Smooth muscle cell (in vitro differentiated cells): ENCODE measurements at regions not wholly inside any gene's neighbourhood (a gene's known extent, or its start where the extent isn't known, plus 50 kb on each side); places are given as distances from the start of the nearest gene placed in this dataset.

ENCODE experiments used
- DNase-seq: peaks from one replicate; lab custom pipeline; 2025; ENCODE audit not compliant: unreplicated experiment; lab: John Stamatoyannopoulos, UW
- H2AFZ ChIP-seq: fragments of 200-600 bp; sonication (generic); 2 replicates; pipeline ENCODE4 v1.6.0; 2016; ENCODE audit warnings: antibody characterized with exemption, low read depth, mild to moderate bottlenecking
- H3F3A ChIP-seq: fragments of 200-600 bp; sonication (generic); 2 replicates; pipeline ENCODE4 v1.6.0; 2017; ENCODE audit warnings: antibody characterized with exemption, low read depth
- H3K27ac ChIP-seq: fragments of 200-600 bp; sonication (generic); 2 replicates; pipeline ENCODE4 v1.5.1; 2016; ENCODE audit warnings: low read depth, mild to moderate bottlenecking
- H3K27me3 ChIP-seq: fragments of 200-600 bp; sonication (generic); 2 replicates; pipeline ENCODE4 v1.6.1; 2016; ENCODE audit warnings: low read depth, mild to moderate bottlenecking
- H3K36me3 ChIP-seq: fragments of 200-600 bp; sonication (generic); 2 replicates; pipeline ENCODE4 v1.5.1; 2016; ENCODE audit warnings: low read depth
- H3K4me1 ChIP-seq: fragments of 200-600 bp; sonication (generic); 2 replicates; pipeline ENCODE4 v1.5.1; 2016; ENCODE audit warnings: low read depth
- H3K4me2 ChIP-seq: fragments of 200-600 bp; sonication (generic); 2 replicates; pipeline ENCODE4 v1.6.0; 2016; ENCODE audit warnings: mild to moderate bottlenecking
- H3K4me3 ChIP-seq: fragments of 200-600 bp; sonication (generic); 2 replicates; pipeline ENCODE4 v1.5.1; 2016; ENCODE audit warnings: mild to moderate bottlenecking
- H3K79me2 ChIP-seq: fragments of 200-600 bp; sonication (generic); 2 replicates; pipeline ENCODE4 v1.6.0; 2016; ENCODE audit warnings: low read depth, mild to moderate bottlenecking
- H3K9ac ChIP-seq: fragments of 200-600 bp; sonication (generic); 2 replicates; pipeline ENCODE4 v1.6.0; 2016; ENCODE audit warnings: low read depth
- H3K9me3 ChIP-seq: fragments of 200-600 bp; sonication (generic); replicated peaks from 2 replicates; pipeline ENCODE4 v1.5.1; 2016; ENCODE audit warnings: low read depth
- H4K20me1 ChIP-seq: fragments of 200-600 bp; sonication (generic); 2 replicates; pipeline ENCODE4 v1.6.0; 2016; ENCODE audit warnings: low read depth
- CTCF ChIP-seq: fragments of 200-600 bp; sonication (generic); IDR thresholded peaks from 2 replicates; pipeline ENCODE4 v1.5.1; 2017; ENCODE audit warnings: borderline replicate concordance, mild to moderate bottlenecking, antibody characterized with exemption; ENCODE audit not compliant: insufficient read depth, poor library complexity, severe bottlenecking
- WGBS: methylation state at CpG from one replicate; pipeline ENCODE4 v1.1.7; 2016; ENCODE audit warnings: low lambda C conversion rate; 5-methylcytosine and 5-hydroxymethylcytosine counted together

- no peak overlapping the region for H3K4me3 ChIP-seq
- WGBS, result 19% methylated on average over 13 of the region's 13 CpGs
Measured at GRCh38 chr5:56409331-56410190, 176.4 kb upstream of the ANKRD55 start.

GRCh38 chr5:56406838-56407237 lies 173.7 kb upstream of the ANKRD55 start:
- H3K4me1 ChIP-seq, result peaks cover 38% of the 10 kb centered on the region
- peak overlapping the region; percentile 69 for H3K27ac ChIP-seq
- H3K79me2 ChIP-seq, result no peaks in the 10 kb centered on the region
- no peak overlapping the region for H2AFZ ChIP-seq
- H3K4me3 ChIP-seq, result no peak overlapping the region
- H3K4me2 ChIP-seq, result peak overlapping the region; percentile 13
- no peak for TF ChIP-seq CTCF
- no peak for DNase-seq
- no peaks in the 10 kb centered on the region for H3K36me3 ChIP-seq
- no peak overlapping the region for H3K9ac ChIP-seq
- 25% methylated on average over 2 of the region's 2 CpGs for WGBS
- H4K20me1 ChIP-seq, result no peaks in the 10 kb centered on the region
- H3K9me3 ChIP-seq, result no peaks in the 10 kb centered on the region
- peaks cover 14% of the 10 kb centered on the region for H3F3A ChIP-seq
- no peaks in the 10 kb centered on the region for H3K27me3 ChIP-seq

More at GRCh38 chr5:56409331-56410190, 176.4 kb upstream of the ANKRD55 start:
- H3K9me3 ChIP-seq, result no peaks in the 10 kb centered on the region
- H3K36me3 ChIP-seq, result no peaks in the 10 kb centered on the region
- no peaks in the 10 kb centered on the region for H3K79me2 ChIP-seq
- peak overlapping the region; percentile 65 for H3K4me2 ChIP-seq
- peaks cover 10% of the 10 kb centered on the region for H3F3A ChIP-seq
- H3K9ac ChIP-seq, result no peak overlapping the region
- peak overlapping the region; percentile 84 for H3K27ac ChIP-seq
- DNase-seq, result no peak
- H4K20me1 ChIP-seq, result no peaks in the 10 kb centered on the region
- no peaks in the 10 kb centered on the region for H3K27me3 ChIP-seq
- H3K4me1 ChIP-seq, result peaks cover 24% of the 10 kb centered on the region
- TF ChIP-seq CTCF, result no peak
- H2AFZ ChIP-seq, result peak overlapping the region; percentile 6

- DNase-seq, result no peak
- 59% methylated on average over 1 of the region's 1 CpG for WGBS
Measured at GRCh38 chr5:56406221-56406620, 173.1 kb upstream of the ANKRD55 start.

More at GRCh38 chr5:56406221-56406620, 173.1 kb upstream of the ANKRD55 start:
- H3K36me3 ChIP-seq, result no peaks in the 10 kb centered on the region
- H4K20me1 ChIP-seq, result no peaks in the 10 kb centered on the region
- H3K79me2 ChIP-seq, result no peaks in the 10 kb centered on the region
- H3F3A ChIP-seq, result peaks cover 14% of the 10 kb centered on the region
- H3K9ac ChIP-seq, result no peak overlapping the region
- peak overlapping the region; percentile 69 for H3K27ac ChIP-seq
- H3K9me3 ChIP-seq, result no peaks in the 10 kb centered on the region
- no peak overlapping the region for H2AFZ ChIP-seq
- no peak for TF ChIP-seq CTCF
- H3K4me3 ChIP-seq, result no peak overlapping the region
- H3K4me2 ChIP-seq, result peak overlapping the region; percentile 61
- H3K4me1 ChIP-seq, result peaks cover 38% of the 10 kb centered on the region
- H3K27me3 ChIP-seq, result no peaks in the 10 kb centered on the region
